HCT116 (cell line): ENCODE measurements at regions not wholly inside any gene's neighbourhood (a gene's known extent, or its start where the extent isn't known, plus 50 kb on each side); places are given as distances from the start of the nearest gene placed in this dataset.

Source experiments
- ATAC-seq: fragments of 200-7000 bp; cut with Tn5 transposase; 2 replicates; pipeline ENCODE4 v1.9.1; 2020; ENCODE audit warnings: mild to moderate bottlenecking, moderate library complexity
- BruUV-seq: library from RNA; stranded (reverse); fragments of 400-500 nt; replicated peaks from 2 replicates; lab custom pipeline; 2021; lab: Mats Ljungman, UMichigan
- CTCF ChIA-PET: fragments of 300-600 bp; sonication (Branson Sonifier 250); formaldehyde crosslinking; loops from one replicate; lab custom pipeline; 2021; ENCODE audit warnings: antibody characterized with exemption; lab: Charles Lee
- POLR2A ChIA-PET: fragments of 300-600, 350-600 bp; sonication (Branson Sonifier 250); formaldehyde crosslinking; loops from one replicate; lab custom pipeline; 2021; ENCODE audit warnings: antibody characterized with exemption; lab: Charles Lee
- RAD21 ChIA-PET, 2 experiments: fragments of 300-600 bp; sonication (Branson Sonifier 250); formaldehyde crosslinking; loops; one replicate each; lab custom pipeline; 2023; ENCODE audit warnings: low total read pairs in 2 of 2; ENCODE audit not compliant: uncharacterized antibody in 2 of 2, unreplicated experiment in 2 of 2, low non-redundant PET in 1 of 2; lab: Charles Lee
- DNase-seq: peaks from one replicate; pipeline ENCODE4 v3.0.0-alpha.2; 2010; ENCODE audit warnings: low read depth, low spot score
- H2AFZ ChIP-seq: fragments of 200-600 bp; shearing (Covaris generic), sonication (generic); 2 replicates; pipeline ENCODE4 v1.6.1; 2017; ENCODE audit warnings: low read depth, mixed run types, mixed read lengths, antibody characterized with exemption, low read length; ENCODE audit not compliant: poor library complexity, severe bottlenecking
- H3K27ac ChIP-seq: 2 replicates; pipeline ENCODE4 v1.5.1; 2012; ENCODE audit warnings: low read depth, low read length
- H3K27me3 ChIP-seq: fragments of 200-600 bp; sonication (generic); 2 replicates; pipeline ENCODE4 v1.6.1; 2016; ENCODE audit warnings: mixed run types, low read length, mixed read lengths; ENCODE audit not compliant: insufficient read depth
- H3K36me3 ChIP-seq, 2 experiments: fragments of 200-500 bp in 1 of 2; fragments of 200-600 bp in 1 of 2; sonication (Bioruptor generic) in 1 of 2; sonication (generic) in 1 of 2; 2 replicates each; pipeline versions ENCODE4 v1.5.1 to v1.6.1; 2014 to 2016; ENCODE audit warnings: low read length in 2 of 2, inconsistent platforms in 1 of 2, mixed read lengths in 1 of 2, mixed run types in 1 of 2; ENCODE audit not compliant: insufficient read depth in 2 of 2, control insufficient read depth in 1 of 2
- H3K4me1 ChIP-seq, 2 experiments: fragments of 200-600 bp in 1 of 2; sonication (generic) in 1 of 2; 2 replicates each; pipeline versions ENCODE4 v1.5.1 to v1.6.1; 2012 to 2017; ENCODE audit warnings: low read length in 2 of 2, inconsistent platforms in 1 of 2, mild to moderate bottlenecking in 1 of 2, mixed read lengths in 1 of 2, mixed run types in 1 of 2, moderate library complexity in 1 of 2; ENCODE audit not compliant: insufficient read depth in 2 of 2, control insufficient read depth in 1 of 2
- H3K4me2 ChIP-seq: fragments of 200-600 bp; sonication (generic); 2 replicates; pipeline ENCODE4 v1.6.1; 2017; ENCODE audit warnings: mixed run types, low read length, mixed read lengths
- H3K4me3 ChIP-seq, 2 experiments: fragments of 200-600 bp in 1 of 2; sonication (generic) in 1 of 2; replicated peaks in 1 of 2; 2 replicates each; pipeline ENCODE4 v1.5.1; 2011 to 2016; ENCODE audit warnings: low read length in 2 of 2, control low read depth in 1 of 2, low read depth in 1 of 2, mild to moderate bottlenecking in 1 of 2, mixed read lengths in 1 of 2, mixed run types in 1 of 2
- H3K79me2 ChIP-seq: fragments of 200-600 bp; sonication (generic); 2 replicates; pipeline ENCODE4 v1.6.1; 2017; ENCODE audit warnings: mild to moderate bottlenecking, mixed run types, low read length, moderate library complexity, mixed read lengths; ENCODE audit not compliant: insufficient read depth
- H3K9ac ChIP-seq: fragments of 200-600 bp; sonication (generic); 2 replicates; pipeline ENCODE4 v1.6.1; 2016; ENCODE audit warnings: low read length, mixed read lengths
- H3K9me2 ChIP-seq: fragments of 200-600 bp; sonication (generic), shearing (Covaris generic); 2 replicates; pipeline ENCODE4 v1.6.1; 2017; ENCODE audit warnings: mixed run types, mild to moderate bottlenecking, moderate library complexity; ENCODE audit not compliant: insufficient read depth
- H3K9me3 ChIP-seq, 2 experiments: fragments of 200-500 bp in 1 of 2; fragments of 200-600 bp in 1 of 2; sonication (Bioruptor generic) in 1 of 2; sonication (generic) in 1 of 2; 2 replicates each; pipeline ENCODE4 v1.6.1; 2014 to 2017; ENCODE audit warnings: low read length in 2 of 2, mixed read lengths in 2 of 2, inconsistent platforms in 1 of 2, low read depth in 1 of 2, mild to moderate bottlenecking in 1 of 2, mixed run types in 1 of 2, moderate library complexity in 1 of 2; ENCODE audit not compliant: control insufficient read depth in 1 of 2, insufficient read depth in 1 of 2
- H4K20me1 ChIP-seq: fragments of 200-600 bp; sonication (generic), shearing (Covaris generic); 2 replicates; pipeline ENCODE4 v1.6.1; 2017; ENCODE audit warnings: mixed run types, mild to moderate bottlenecking, moderate library complexity; ENCODE audit not compliant: insufficient read depth
- ATF3 ChIP-seq: IDR thresholded peaks from 2 replicates; pipeline ENCODE4 v1.6.1; 2012
- CEBPB ChIP-seq: IDR thresholded peaks from 2 replicates; pipeline ENCODE4 v1.6.1; 2012; ENCODE audit warnings: low read depth
- EGR1 ChIP-seq: IDR thresholded peaks from 2 replicates; pipeline ENCODE4 v1.6.1; 2012; ENCODE audit warnings: low read depth
- ELF1 ChIP-seq: IDR thresholded peaks from 2 replicates; pipeline ENCODE4 v1.6.1; 2012; ENCODE audit warnings: low read depth, borderline replicate concordance
- EZH2 ChIP-seq: fragments of 200-600 bp; sonication (generic); IDR thresholded peaks from 2 replicates; pipeline ENCODE4 v1.6.1; 2017; ENCODE audit warnings: antibody characterized with exemption, mixed run types
- EZH2phosphoT487 ChIP-seq: fragments of 200-600 bp; IDR thresholded peaks from 2 replicates; pipeline ENCODE4 v1.6.1; 2018; ENCODE audit warnings: antibody characterized with exemption, borderline replicate concordance
- FOSL1 ChIP-seq: IDR thresholded peaks from 2 replicates; pipeline ENCODE4 v1.6.1; 2012; ENCODE audit warnings: low read depth
- POLR2A ChIP-seq: IDR thresholded peaks from 2 replicates; pipeline ENCODE4 v1.7.0; 2011; ENCODE audit warnings: borderline replicate concordance; ENCODE audit not compliant: insufficient read depth, insufficient read length; ENCODE audit errors: extremely low read depth
- POLR2AphosphoS5 ChIP-seq: IDR thresholded peaks from 2 replicates; pipeline ENCODE4 v1.6.1; 2011; ENCODE audit warnings: mild to moderate bottlenecking, low read depth, low read length, moderate library complexity
- RAD21 ChIP-seq: IDR thresholded peaks from 2 replicates; pipeline ENCODE4 v1.6.1; 2012; ENCODE audit warnings: low read depth, mild to moderate bottlenecking
- REST ChIP-seq: IDR thresholded peaks from 2 replicates; pipeline ENCODE4 v1.6.1; 2012; ENCODE audit warnings: low read depth
- SIN3A ChIP-seq: IDR thresholded peaks from 2 replicates; pipeline ENCODE4 v1.6.1; 2012; ENCODE audit warnings: low read depth
- SP1 ChIP-seq: IDR thresholded peaks from 2 replicates; pipeline ENCODE4 v1.6.1; 2012; ENCODE audit warnings: low read depth
- SRF ChIP-seq: IDR thresholded peaks from 2 replicates; pipeline ENCODE4 v1.6.1; 2012; ENCODE audit warnings: low read depth
- TCF7L2 ChIP-seq: IDR thresholded peaks from 2 replicates; pipeline ENCODE4 v1.7.0; 2011; ENCODE audit warnings: borderline replicate concordance, inconsistent platforms; ENCODE audit not compliant: insufficient read depth, insufficient read length; ENCODE audit errors: extremely low read depth
- YY1 ChIP-seq: IDR thresholded peaks from 2 replicates; pipeline ENCODE4 v1.6.1; 2011; ENCODE audit warnings: low read length, low read depth, moderate library complexity, mild to moderate bottlenecking; ENCODE audit not compliant: insufficient replicate concordance; ENCODE audit errors: extremely low read depth
- ZNF274 ChIP-seq: fragments of 200-500 bp; sonication (Bioruptor generic); IDR thresholded peaks from 2 replicates; pipeline ENCODE4 v1.6.1; 2014; ENCODE audit warnings: mild to moderate bottlenecking, low read depth, low read length, inconsistent platforms
- intact Hi-C: fragments of 100-400 bp; cut with micrococcal nuclease; formaldehyde crosslinking; loops from 2 replicates; pipeline ENCODE4 v1.10.0; 2022
- TF ChIP-seq, protein P1 (sequence below), 3 experiments: fragments of 200-600 bp in 1 of 3; sonication (generic) in 1 of 3; IDR thresholded peaks in 2 of 3; conservative IDR thresholded peaks in 1 of 3; 2 replicates each; pipeline ENCODE4 v1.5.1; 2012 to 2017; ENCODE audit warnings: low read depth in 2 of 3, low read length in 2 of 3, antibody characterized with exemption in 1 of 3, borderline replicate concordance in 1 of 3, control low read depth in 1 of 3, mild to moderate bottlenecking in 1 of 3, mixed read lengths in 1 of 3, mixed run types in 1 of 3, moderate library complexity in 1 of 3; ENCODE audit not compliant: insufficient read depth in 1 of 3
- TF ChIP-seq, protein P2 (sequence below): IDR thresholded peaks from 2 replicates; pipeline ENCODE4 v1.6.1; 2011; ENCODE audit warnings: mild to moderate bottlenecking, low read length, moderate library complexity; ENCODE audit not compliant: insufficient replicate concordance; ENCODE audit errors: extremely low read depth

GRCh38 chr1:238153253-238153652 lies 262.5 kb upstream of the ZP4 start:
- H3K4me2 ChIP-seq: no peak overlapping the region
- no TSS peak for BruUV-seq
- no peak overlapping the region for H3K9ac ChIP-seq
- no peaks in the 10 kb centered on the region for H3K79me2 ChIP-seq
- no peak for TF ChIP-seq YY1
- no peak for TF ChIP-seq ATF3
- TF ChIP-seq TCF7L2: no peak
- no peak for TF ChIP-seq EZH2phosphoT487
- no peak for TF ChIP-seq RAD21
- no peak for TF ChIP-seq POLR2A
- no peak for TF ChIP-seq POLR2AphosphoS5
- TF ChIP-seq EGR1: no peak
- TF ChIP-seq REST: no peak
- TF ChIP-seq ELF1: no peak
- TF ChIP-seq, protein P1, sequence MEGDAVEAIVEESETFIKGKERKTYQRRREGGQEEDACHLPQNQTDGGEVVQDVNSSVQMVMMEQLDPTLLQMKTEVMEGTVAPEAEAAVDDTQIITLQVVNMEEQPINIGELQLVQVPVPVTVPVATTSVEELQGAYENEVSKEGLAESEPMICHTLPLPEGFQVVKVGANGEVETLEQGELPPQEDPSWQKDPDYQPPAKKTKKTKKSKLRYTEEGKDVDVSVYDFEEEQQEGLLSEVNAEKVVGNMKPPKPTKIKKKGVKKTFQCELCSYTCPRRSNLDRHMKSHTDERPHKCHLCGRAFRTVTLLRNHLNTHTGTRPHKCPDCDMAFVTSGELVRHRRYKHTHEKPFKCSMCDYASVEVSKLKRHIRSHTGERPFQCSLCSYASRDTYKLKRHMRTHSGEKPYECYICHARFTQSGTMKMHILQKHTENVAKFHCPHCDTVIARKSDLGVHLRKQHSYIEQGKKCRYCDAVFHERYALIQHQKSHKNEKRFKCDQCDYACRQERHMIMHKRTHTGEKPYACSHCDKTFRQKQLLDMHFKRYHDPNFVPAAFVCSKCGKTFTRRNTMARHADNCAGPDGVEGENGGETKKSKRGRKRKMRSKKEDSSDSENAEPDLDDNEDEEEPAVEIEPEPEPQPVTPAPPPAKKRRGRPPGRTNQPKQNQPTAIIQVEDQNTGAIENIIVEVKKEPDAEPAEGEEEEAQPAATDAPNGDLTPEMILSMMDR (IDR thresholded peaks at IDR 0.05 in 2 of 3, conservative IDR thresholded peaks at IDR 0.05 in 1 of 3; ENCODE audit: borderline replicate concordance in 1 of 3, insufficient read depth in 1 of 3, low read depth in 2 of 3, low read length in 2 of 3): no peak
- TF ChIP-seq FOSL1: no peak
- no peak for TF ChIP-seq ZNF274
- no peak for TF ChIP-seq EZH2
- TF ChIP-seq SIN3A: no peak
- TF ChIP-seq SRF: no peak
- TF ChIP-seq, protein P2, sequence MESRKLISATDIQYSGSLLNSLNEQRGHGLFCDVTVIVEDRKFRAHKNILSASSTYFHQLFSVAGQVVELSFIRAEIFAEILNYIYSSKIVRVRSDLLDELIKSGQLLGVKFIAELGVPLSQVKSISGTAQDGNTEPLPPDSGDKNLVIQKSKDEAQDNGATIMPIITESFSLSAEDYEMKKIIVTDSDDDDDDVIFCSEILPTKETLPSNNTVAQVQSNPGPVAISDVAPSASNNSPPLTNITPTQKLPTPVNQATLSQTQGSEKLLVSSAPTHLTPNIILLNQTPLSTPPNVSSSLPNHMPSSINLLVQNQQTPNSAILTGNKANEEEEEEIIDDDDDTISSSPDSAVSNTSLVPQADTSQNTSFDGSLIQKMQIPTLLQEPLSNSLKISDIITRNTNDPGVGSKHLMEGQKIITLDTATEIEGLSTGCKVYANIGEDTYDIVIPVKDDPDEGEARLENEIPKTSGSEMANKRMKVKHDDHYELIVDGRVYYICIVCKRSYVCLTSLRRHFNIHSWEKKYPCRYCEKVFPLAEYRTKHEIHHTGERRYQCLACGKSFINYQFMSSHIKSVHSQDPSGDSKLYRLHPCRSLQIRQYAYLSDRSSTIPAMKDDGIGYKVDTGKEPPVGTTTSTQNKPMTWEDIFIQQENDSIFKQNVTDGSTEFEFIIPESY: no peak
- TF ChIP-seq SP1: no peak
- no peak for TF ChIP-seq CEBPB
- TF ChIP-seq, all 23 proteins: peak for 0
- ATAC-seq (no peak), DNase-seq (no peak)
- no peak overlapping the region for H3K4me3 ChIP-seq
- no peaks in the 10 kb centered on the region for H3K27me3 ChIP-seq
- CTCF ChIA-PET: no interaction called here
- RAD21 ChIA-PET: no interaction called here
- no peaks in the 10 kb centered on the region for H4K20me1 ChIP-seq
- H3K36me3 ChIP-seq: no peaks in the 10 kb centered on the region
- intact Hi-C loops: no loop called here
- no peak overlapping the region for H3K27ac ChIP-seq
- H3K4me1 ChIP-seq: no peaks in the 10 kb centered on the region
- peaks cover 0 to 6% of the 10 kb centered on the region in 2 experiments; a peak in 2 of 4 replicates for H3K9me3 ChIP-seq
- POLR2A ChIA-PET: no interaction called here
- no peak overlapping the region for H2AFZ ChIP-seq
- H3K9me2 ChIP-seq: no peaks in the 10 kb centered on the region
